NK-92 treated with Interleukin-12 subunit alpha and Interleukin-12 subunit beta, amount 100 ng/mL, for 24 hours (cell line): ENCODE measurements at regions not wholly inside any gene's neighbourhood (a gene's known extent, or its start where the extent isn't known, plus 50 kb on each side); places are given as distances from the start of the nearest gene placed in this dataset.

Experiments
- DNase-seq: peaks from one replicate; lab custom pipeline; 2025; lab: John Stamatoyannopoulos, UW

DNA sequence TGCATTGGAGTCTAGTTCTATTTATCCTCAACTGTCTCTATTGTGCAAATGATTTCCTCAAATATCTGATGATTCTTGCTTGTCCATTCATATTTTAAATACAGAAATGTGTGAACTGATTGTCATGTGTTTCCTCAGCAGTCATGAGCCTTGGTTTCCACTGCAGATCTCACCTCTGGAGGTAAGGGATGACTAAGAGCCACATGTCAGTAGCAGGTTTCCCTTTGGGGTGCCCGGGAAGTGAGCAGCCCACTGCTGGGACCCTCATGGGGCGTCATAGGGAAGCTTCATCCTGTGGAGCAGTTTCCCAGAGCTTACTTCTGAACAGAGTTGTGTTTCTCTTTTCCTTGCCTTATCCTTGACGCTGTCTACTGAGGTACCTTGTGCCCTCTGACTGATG is 149.2 kb upstream of the TOPAZ1 start:
- DNase-seq = no peak

DNA sequence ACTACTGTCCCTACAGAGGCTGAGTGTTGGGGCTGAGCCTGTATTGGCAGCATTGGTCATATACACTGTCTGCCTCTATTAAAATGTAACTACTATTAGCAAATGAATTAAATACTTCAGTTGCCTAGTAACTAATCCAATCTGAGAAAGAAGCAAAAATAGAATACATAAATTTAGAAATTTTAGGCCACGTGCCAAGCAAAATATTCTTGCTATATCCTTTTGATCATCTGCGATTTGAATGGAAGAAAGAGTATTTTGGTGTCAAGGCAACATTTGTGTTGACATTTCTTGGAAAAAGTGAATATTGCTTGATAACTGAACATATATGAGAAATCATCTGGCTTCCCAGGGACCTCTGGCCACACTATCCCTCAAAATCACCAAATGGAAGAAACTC is 148.2 kb upstream of the TOPAZ1 start:
- no peak for DNase-seq

DNA sequence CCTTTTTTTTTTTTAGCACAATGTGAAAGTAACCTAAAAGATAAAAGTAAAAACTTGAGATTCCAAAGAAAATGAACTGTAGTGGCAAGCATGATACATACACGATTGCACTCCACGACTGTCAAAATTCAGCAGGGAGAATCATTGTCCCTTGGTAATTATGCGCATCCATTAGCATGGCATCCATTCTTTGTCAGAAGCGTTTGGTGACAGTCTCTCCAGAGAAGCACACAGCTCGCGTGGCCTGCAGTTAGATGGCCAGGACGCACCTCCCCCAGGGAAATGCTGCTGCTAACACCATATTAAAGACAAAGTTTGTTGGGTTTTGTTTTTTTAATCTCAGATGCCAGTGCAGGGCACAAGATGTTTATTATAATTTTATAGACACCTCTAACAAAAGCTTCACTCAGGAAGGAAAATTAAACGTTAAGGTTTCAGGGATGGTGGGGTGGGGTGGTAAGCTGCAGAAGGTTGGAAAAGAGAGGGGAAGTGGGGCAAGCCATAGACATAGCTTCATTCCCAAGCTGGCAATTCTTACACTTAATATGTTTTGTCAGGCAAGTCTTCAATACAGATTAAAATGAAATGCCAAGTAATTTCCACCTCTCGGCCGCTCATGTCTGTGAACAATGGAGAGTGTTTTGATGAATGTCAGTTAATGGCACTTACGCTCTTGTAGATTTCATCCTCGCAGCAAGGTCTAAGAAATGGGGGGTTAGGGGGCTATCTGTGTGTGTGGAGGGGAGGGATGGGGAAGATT is 142.8 kb upstream of the TOPAZ1 start:
- no peak for DNase-seq

DNA sequence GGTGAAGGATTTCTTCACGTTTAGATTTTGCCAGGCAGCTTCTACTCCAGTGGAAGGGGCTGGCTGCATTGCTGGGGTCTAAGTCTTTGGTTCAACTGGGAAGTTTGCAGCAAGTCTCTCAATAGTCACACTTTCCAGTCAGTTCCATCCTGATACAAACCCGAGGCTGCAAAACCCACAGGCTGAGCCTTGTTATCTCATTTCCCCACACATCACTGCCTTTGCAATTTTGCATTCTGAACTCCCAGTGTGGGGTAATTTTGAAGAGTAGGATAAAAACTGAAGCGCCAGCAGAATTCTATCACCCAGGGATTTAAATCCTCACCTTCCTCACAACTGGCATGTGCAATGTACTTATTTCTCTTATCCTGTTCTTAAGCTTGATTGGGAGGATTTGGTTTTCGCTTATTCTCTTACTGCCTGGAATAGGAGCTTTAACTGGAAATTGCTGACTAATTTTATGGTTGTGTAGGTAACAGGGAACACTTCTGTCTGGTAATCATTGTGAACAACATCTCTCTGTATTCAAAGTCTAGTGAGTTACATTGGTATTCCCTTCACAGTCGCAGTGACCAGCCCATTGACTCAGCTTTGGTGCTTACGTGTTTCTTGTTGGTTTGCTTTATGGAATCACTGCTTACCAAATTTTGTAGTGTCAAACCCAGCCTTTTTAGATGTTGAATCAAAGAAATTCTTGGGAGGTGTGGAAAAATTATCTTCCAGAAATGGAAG is 142.0 kb upstream of the TOPAZ1 start:
- no peak for DNase-seq

DNA sequence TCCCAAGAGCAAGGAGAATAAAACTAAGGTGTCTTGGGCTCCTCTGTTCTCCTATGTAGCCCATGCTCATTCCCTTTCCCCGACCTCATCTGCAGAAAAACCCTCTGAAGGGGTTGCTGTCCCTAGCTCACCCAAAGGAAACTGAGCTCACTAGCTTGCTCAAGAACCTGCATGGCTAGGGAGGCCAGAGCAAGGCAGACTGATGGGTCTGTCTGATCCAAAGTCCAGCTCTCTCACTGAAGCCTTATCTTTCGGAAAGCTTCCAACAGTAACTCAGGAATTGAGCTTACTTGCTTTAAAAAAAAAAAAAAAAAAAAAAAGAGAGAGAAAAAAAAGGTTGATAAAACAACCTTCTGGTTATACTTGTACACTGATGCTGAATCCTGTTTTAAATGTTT is 141.4 kb upstream of the TOPAZ1 start:
- no peak for DNase-seq

DNA sequence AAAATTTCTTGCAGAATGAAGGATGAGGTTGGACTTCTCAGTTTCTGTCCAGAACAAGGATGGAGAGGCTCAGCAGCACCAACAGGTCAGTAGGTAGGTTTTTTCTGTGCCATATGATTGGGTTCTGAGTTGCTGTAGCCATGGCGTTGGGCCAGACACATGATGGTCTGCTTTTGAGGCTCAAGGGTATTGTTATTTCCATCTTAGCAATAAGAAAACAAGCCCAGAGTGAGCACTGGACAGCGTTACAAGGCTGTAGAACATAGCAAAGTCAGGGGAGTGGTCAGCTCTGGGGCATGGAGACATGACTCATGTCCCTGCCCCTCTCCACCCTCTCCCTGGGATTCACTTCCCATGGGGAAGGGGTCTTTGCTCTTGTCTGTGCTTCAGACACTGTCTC is 137.6 kb upstream of the TOPAZ1 start:
- no peak for DNase-seq

DNA sequence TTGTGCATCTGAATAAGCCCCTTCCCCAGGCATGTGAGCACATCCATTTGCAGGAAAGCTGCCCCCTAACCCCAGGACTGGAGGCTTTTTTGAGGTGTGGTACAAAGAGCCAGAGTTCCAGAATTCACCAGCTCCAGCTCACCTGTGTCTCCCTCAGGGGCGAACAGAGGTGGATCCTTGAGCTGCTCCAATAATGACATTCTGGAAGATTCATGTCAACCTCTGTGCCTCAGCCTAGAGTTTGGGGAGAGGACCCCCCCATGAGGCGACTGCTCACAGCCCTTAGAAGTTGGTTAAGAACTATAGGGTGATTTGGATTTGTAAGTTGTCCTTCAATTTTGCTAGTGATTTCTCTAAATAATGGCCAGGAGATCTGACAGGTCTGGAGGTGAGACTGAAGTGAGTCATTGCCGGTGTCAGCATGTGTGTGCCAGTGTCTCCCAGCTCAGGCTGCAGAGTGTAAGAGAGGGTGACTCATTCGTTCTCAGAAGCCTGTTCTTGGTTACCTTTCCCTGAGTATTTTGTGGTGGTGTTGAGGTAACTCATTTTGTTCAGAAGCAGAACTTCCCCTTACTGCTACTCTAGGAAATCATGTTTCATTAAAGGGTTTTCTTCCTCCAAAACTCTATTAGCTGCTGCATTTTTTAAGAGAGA is 136.9 kb upstream of the TOPAZ1 start:
- DNase-seq = peak; percentile 39

DNA sequence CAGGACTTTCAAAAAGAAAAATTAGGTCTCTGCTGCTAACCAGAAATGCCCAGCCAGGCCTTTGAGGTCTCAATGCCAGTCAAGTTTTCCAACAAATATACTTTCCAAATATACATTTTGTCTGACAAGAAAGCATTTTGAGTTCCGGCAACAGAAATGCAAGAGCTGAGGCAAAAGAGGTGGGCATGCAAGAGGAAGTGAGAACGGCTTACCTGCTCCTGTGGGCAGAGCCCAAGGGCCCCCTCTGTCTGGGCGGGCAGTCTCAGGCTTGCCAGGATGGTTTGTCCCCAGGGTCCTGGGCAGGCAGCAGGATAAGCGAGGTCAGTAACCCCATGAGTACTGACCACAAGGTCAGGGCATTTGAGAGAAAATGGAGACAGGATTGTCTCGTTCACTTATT is 136.1 kb upstream of the TOPAZ1 start:
- no peak for DNase-seq

DNA sequence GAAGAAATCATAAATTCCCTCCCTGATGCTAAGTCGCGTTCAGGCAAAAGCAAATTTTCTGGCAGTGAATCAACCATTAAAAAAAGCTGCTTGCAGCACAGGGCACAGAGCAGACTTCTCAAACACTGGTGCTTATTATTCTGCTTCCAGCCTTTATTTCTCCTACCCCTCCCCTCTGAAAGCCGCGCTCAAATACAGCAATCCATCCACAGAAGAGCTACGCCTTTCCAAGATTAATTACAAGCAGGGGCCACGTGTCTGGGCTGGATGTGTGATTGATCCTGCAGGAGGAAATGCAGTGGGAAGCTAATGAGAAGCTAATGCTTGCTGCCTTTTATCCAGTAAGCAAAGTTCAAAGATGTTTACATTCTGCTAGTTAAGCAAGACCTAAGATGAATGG is 134.9 kb upstream of the TOPAZ1 start:
- no peak for DNase-seq

DNA sequence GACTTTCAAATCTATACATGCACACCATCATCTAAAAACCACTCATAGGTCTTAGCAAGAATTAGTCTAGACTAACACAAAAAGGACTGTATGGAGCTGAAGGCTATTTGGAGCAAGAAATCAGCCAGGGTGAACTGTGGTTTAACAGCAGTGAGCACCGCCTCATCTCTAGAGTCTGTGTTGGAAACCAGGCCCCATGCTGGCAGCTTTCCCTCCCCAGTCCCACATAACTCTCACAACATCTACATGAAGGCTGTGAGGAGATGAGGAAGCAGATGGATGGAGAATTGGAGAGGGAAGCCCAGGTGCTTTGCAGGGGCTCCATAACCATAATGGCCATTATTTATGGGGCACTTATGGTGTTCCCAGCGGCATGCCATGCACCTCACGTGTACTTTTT is 133.2 kb upstream of the TOPAZ1 start:
- no peak for DNase-seq

DNA sequence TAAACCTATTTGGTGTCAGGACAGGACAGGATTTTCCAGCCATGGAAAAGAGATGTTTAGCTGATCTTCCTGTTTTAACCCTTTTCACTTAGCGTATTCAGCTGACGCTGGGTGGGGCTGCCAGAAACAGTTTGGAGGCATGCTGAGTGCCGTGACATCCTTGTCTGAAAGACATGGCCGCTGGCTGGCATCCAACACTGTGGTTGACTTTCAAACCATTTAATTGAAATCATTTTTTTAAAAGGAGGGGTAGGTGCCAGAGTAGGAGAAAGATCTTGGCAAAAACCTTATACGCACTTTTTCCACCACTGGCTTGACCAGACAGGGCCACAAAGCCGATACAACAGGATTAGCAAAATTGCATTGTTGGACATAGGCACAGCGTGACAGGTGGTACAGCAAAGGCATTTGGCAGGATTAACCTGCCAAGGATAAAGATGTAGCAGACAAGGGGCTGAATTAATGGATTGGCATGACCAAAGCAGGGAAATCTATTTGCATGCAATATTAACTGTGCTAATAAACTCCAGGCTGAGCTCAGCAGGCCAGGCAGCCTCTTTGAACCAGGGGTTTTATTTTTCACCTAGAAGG is 131.8 kb upstream of the TOPAZ1 start:
- no peak for DNase-seq

DNA sequence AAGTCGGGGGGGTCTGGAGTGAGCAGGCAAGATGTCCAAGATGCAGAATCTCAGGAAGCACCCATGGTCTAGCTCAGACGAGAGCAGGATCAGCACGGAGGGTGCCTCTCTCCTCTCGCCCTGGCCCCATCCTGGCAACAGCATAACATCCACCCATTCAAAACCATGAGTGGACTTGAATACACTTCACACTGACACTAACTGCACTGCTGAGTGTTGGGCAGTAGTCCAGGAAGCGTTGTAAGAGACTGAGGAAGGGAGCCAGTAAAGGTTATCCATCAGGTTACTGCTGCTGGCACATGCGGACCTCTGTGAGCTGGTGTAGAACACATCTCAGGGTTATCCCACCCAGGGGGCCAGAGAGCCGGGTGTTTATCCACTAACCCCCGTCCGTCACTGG is 131.0 kb upstream of the TOPAZ1 start:
- DNase-seq = no peak

DNA sequence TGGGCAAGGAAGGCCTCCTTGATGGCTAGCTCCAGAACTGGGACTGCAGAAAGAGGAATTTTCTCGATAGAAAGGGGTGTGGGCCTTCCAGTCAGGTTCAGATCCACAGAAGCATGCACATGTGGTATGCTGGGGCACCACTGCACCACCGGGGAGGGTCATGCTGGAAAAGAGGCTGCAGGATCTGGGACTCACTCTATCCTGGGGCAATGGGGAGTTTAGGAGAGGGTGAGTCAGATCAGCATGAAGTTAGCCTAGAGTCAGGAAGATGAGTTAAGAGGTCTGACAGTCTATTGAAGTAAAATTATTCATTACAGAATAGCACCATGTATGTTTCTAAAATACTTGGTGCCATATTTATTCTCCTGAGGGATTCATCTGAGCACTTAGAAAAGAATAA is 130.2 kb upstream of the TOPAZ1 start:
- DNase-seq = no peak

DNA sequence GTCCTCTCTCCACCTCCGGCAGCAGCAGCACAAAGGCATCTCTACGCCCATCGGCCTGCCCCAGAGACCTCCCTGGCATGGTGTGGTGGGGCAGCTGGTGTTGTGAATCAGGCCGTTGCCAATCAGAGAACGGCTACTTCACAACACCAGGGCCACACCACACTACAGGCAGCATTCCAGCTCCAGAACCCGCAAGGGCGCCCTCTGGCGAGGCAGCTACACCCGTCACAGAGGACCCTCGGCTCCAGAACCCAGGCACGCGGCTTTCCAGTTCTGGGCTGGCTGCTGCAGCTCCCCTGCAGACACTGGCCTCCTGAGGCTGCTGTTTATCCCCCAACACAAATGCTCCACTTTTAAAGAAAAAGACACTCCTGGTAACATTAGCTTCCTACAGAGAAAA is 127.5 kb upstream of the TOPAZ1 start:
- no peak for DNase-seq

DNA sequence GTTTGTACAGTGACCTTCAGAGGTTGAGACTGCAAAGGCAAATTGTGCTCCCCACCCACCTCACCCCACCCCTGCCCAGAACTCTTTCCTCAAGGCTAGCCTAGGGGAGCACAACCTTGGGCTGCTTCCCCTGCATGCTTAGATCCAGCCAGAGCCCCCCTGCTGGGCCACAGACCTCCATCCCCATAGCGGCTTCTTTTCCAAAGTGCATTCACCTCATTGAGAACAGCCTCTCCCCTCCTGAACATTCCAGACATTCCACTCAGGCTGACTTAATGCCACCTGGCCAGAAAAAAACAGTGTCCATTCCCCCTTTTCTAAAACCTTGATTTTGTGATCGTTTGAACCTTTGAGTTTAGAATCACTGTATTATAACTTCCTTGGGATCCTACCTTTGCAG is 124.4 kb upstream of the TOPAZ1 start:
- no peak for DNase-seq

DNA sequence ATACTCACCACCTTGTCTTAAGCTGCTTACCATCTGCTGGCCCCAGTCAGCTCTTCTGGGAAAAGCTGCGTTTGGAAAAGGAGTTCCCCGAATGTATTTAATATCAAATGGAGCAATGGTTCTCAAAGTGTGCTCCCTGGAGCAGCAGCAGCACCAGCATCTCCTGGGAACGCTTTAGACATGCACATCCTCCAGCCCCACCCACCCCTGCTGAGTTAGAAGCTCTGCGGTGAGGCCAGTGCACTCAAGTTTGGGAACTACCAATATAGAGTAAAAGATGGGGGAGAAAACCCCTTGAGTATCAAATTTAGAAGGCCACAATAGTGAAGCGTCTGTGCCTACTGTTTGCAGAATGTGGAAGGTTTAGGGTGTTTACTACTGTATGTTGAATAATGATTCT is 124.0 kb upstream of the TOPAZ1 start:
- DNase-seq = no peak

DNA sequence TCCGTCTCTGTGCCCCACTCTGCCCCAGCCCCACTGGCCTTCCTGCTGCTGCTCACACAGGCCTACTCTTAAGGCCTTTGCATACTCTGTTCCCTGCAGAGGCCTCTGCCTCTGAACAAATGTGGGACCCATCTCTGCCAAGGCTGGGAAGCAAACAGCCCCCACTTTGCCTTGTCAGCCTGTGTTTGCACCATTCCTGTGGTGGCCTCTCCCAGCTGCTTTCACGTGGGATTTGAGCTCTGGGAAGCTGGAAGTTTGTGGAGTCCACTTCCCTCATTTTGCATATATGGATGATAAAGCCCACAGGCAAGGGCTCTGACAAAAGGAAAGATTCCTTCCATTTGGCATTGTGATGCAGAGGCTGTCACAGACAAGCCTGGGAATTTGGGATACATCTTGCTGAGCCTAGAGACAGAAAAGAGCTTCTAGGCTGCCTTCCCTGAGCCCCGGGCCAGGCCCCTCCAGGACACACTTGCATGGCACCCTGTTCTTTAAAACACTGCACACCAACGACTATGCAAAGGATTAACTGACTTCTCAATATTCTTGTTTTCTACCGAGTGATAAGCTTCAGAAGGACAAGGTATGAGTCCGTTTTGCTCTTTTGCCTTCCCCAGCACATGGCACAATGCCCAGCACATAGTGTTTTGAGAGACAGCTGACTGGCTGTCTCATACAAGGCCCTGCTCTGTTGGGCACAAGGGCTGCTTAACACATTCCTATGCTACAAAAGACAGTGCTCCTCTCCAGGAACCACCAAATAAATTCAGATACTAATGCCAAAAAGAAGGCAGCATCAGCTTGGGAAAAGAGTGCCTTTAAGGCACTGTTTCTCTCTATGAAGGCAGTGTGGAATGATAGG is 120.7 kb upstream of the TOPAZ1 start:
- DNase-seq = no peak

DNA sequence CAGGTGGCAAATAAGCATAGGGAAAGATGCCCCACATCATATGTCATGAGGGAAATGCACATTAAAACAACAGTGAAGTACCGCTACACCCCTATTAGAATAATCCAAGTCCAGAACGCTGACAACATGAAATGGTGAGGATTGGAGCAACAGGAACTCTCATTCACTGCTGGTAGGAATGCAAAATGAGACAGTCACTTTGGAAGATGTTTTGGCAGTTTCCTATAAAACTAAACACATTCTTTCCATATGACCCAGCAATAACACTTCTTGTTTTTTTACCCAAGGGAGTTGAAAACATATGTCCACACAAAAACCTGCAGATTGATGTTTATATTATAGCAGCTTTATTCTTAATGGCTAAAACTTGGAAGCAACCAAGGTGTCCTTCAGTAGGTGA is 116.4 kb upstream of the TOPAZ1 start:
- DNase-seq = no peak

DNA sequence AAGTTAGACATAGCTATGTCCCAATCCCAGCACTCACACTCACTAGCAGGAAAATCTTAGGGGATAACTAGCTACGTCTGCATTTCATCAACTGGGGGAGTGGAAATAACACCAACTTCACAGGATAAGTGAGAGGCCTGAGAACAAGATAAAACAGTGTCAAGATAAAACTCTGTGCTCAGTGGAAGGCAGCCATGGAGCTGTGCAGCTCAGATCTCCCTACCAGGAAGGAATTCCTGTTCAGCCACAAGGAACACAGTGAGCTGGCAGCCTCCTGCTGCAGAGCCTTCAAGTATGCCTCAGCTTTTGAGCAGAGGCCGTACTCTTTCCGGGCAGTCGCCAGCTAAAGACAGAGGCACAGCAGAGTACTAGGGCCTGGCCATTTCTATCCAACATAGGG is 115.8 kb upstream of the TOPAZ1 start:
- DNase-seq = no peak

DNA sequence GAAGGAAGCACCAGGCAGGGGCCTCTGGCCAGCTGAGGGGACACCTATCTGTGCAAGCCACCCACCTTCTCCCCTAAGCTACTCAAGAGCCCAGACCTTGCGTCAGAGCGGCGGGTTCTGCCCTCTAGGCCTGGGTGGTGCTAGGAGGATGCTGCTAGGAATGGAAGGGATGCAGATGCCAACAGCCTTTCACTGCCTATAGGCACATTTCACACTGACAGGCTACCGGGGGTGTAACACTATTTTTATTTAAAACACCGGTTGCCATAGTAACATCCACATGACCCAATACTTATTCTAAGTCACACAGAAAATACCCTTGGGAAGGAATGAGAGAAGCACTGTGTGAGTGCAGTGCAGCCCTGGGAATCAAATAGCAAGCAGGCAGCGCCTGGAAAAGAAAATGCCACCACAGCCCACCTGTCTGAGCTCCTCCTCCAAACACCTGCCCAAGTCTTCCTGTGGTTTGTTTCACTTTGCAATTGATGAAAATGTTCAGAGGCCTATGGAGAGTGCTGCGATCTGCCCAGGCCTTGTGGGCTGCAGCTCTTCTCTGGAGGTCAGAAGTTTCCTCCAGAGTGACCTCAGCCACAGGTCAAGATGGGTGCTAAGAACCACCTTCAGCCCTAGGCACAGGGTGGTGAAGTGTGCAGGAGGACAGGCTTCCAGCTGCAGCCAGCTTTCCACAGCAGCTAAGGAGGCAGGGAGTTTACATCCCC is 113.5 kb upstream of the TOPAZ1 start:
- no peak for DNase-seq

DNA sequence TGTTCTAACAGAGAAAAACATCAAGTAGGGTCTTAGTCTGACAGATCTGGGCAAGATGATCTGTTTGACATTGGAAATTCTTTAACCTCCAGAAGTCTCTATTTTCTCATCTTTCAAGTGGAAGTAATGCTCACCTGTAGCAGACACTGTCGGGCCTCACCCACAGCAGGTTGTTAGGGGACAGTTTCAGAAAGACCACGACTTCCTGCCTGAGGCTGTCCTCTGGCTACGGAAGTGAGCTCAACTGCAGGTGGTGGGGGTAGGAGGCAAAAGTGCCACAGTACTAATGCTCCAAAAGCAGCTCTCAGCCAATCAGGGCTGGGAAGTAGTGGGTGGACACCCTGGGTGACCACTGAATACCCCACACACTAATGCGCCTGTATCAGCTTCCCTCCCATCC is 111.4 kb upstream of the TOPAZ1 start:
- DNase-seq = no peak
